Inflammatory macrophage treated with lipopolysaccharide for 1 hour (primary cell): ENCODE measurements at regions not wholly inside any gene's neighbourhood (a gene's known extent, or its start where the extent isn't known, plus 50 kb on each side); places are given as distances from the start of the nearest gene placed in this dataset.
"Not testable (repeated sequence)": the region's sequence is repeated elsewhere in the genome, so short reads cannot be mapped to it uniquely, and the experiment has no call there.

ENCODE experiments used
- DNase-seq, 2 donors: peaks; one replicate each; pipeline ENCODE4 v3.0.0-alpha.2; 2020 to 2022

- no peak for DNase-seq
Measured at GRCh38 chr16:59013930-59014329, 279.8 kb upstream of the GOT2 start.

GRCh38 chr16:58999762-59000161, 265.6 kb upstream of the GOT2 start:
- DNase-seq = no peak

- not testable (repeated sequence) for DNase-seq
Measured at GRCh38 chr16:58992755-58993154, 258.6 kb upstream of the GOT2 start.

GRCh38 chr16:58983181-58983965, 249.3 kb upstream of the GOT2 start:
- DNase-seq = not testable (repeated sequence)

GRCh38 chr16:58970775-58971174, 236.7 kb upstream of the GOT2 start:
- DNase-seq = peak; percentile 61 to 78

GRCh38 chr16:58963479-58963878, 229.4 kb upstream of the GOT2 start:
- DNase-seq = peak in 1 of 2 donors; percentile 30

GRCh38 chr16:58962811-58963210, 228.7 kb upstream of the GOT2 start:
- DNase-seq = no peak

- DNase-seq = no peak
Measured at GRCh38 chr16:58960484-58960883, 226.4 kb upstream of the GOT2 start.

- no peak for DNase-seq
Measured at GRCh38 chr16:58960034-58960433, 225.9 kb upstream of the GOT2 start.

- DNase-seq = no peak
Measured at GRCh38 chr16:58958749-58959148, 224.6 kb upstream of the GOT2 start.

- DNase-seq = peak in 1 of 2 donors; percentile 34
Measured at GRCh38 chr16:58948244-58948643, 214.1 kb upstream of the GOT2 start.

GRCh38 chr16:58940609-58941008, 206.5 kb upstream of the GOT2 start:
- DNase-seq = no peak

GRCh38 chr16:58938811-58939210, 204.7 kb upstream of the GOT2 start:
- DNase-seq = no peak

GRCh38 chr16:58937661-58938060, 203.5 kb upstream of the GOT2 start:
- DNase-seq = no peak

- DNase-seq = no peak
Measured at GRCh38 chr16:58933186-58933585, 199.1 kb upstream of the GOT2 start.

GRCh38 chr16:58931436-58931835, 197.3 kb upstream of the GOT2 start:
- no peak for DNase-seq

- DNase-seq = no peak
Measured at GRCh38 chr16:58923094-58923493, 189.0 kb upstream of the GOT2 start.

- no peak for DNase-seq
Measured at GRCh38 chr16:58913456-58913855, 179.3 kb upstream of the GOT2 start.

GRCh38 chr16:58912571-58912970, 178.5 kb upstream of the GOT2 start:
- DNase-seq = no peak

- DNase-seq = peak in 1 of 2 donors; percentile 26
Measured at GRCh38 chr16:58906981-58907715, 173.0 kb upstream of the GOT2 start.

- DNase-seq = no peak
Measured at GRCh38 chr16:58904291-58904690, 170.2 kb upstream of the GOT2 start.

GRCh38 chr16:58889516-58889915, 155.4 kb upstream of the GOT2 start:
- no peak for DNase-seq

- no peak for DNase-seq
Measured at GRCh38 chr16:58885528-58886170, 151.5 kb upstream of the GOT2 start.

GRCh38 chr16:58884141-58884540, 150.0 kb upstream of the GOT2 start:
- DNase-seq = no peak
